Ammon's horn (tissue), 1 donor: ENCODE measurements at regions not wholly inside any gene's neighbourhood (a gene's known extent, or its start where the extent isn't known, plus 50 kb on each side); places are given as distances from the start of the nearest gene placed in this dataset.
"Not testable (repeated sequence)": the region's sequence is repeated elsewhere in the genome, so short reads cannot be mapped to it uniquely, and the experiment has no call there.

Source experiments
- DNase-seq: peaks from one replicate; pipeline ENCODE4 v3.0.0-alpha.2; 2016; ENCODE audit warnings: low spot score

DNA sequence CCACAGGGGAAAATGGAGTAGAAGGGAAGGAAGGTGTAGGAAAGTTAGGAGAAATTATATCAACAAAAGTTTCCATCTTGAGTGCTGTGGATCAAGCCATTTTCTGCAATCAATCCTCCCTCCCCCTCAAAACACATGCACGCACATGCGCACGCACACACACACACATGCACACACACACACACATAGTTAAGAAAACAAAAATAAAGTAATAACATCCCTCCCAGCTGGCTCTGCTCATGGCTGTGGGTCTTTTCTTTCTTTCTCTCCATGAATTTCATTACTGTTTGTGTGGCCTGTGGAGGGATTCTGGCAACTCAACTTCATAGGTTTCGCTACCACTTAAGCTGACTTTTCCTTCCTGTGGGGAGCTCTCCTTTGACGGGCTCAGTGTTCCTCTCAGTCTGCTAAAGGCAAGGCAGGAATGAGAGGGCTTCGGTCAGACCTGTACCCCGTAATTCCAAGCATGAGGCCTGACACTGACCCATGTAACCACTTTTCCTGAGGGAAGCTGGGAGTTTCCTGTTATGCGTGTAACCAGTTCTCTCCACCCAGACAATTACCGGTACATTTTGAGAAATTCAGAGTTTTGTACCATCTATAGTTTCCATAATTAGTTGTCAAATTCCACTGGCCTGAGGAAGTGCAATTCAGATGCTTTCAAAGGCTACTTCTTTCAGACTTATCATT lies 79.8 kb downstream of the ZNF92 start:
- DNase-seq = no peak

DNA sequence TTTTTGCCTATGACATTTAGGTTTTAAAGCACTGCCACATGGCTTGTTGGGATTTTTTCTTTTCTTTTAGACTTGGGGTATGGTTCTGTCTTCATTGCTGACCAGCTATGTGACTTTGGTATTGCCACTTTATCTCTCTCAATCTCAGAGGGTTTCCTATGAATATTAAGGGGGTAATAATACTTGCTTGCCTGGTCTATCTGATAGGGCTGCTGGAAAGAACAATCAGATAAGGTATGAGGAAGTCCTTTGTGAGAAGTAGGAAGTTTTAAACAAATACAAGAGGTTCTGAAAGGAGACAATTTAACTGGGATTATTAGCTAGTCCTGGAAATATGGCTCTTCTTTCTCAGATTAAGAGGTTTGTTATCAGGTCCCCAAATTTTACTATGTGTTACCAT lies 80.8 kb downstream of the ZNF92 start:
- no peak for DNase-seq

DNA sequence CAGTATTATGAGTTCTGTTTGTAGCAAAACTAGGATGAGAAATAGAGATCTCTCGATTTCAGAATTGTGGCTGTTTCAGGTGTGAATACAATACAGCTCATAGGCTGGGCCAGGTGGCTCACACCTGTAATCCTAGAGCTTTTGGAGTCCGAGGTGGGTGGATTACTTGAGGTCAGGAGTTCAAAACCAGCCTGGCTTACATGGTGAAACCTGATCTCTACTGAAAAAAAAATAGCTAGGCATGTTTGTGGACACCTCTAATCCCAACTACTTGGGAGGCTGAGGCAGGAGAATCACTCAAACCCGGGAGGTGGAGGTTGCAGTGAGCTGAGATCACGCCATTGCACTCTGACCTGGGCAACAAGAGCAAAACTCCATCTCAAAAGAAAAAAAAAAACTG lies 81.4 kb downstream of the ZNF92 start:
- DNase-seq = not testable (repeated sequence)

DNA sequence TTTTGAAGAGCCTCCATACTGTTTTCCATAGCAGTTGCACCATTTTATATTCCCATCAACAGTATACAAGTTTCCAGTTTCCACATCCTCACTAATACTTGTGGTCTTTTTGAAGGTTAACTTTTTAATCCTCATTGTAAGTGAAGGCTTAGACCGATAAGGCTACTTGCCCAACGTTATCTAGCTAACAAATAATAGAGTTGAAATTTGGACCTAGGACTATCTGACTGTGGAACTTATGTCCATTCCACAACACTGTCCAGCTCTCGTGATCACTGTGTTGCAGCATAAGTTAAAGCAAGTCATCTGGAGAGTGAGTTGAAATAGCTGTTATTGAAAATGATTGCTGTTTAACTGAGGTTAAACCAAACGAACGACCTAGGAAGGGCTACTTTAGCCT lies 84.0 kb downstream of the ZNF92 start:
- DNase-seq = no peak

DNA sequence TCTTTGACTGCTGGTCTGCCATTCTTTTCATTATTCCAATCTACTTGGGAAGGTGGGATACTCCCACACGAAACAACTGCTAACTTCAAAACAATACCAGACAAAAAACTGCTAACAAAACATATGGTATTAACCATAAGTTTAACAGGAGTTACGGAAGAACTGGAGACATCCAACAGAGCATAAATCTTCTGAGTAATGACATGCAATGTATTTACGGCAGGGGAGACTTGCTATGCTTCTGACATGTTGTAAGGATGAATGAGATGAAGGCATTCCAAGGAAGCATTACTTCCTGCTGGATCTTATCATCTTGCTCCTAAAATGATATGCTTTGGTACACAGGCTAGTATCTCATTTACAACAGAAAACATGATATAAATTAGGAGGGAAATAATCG lies 85.8 kb downstream of the ZNF92 start:
- no peak for DNase-seq

DNA sequence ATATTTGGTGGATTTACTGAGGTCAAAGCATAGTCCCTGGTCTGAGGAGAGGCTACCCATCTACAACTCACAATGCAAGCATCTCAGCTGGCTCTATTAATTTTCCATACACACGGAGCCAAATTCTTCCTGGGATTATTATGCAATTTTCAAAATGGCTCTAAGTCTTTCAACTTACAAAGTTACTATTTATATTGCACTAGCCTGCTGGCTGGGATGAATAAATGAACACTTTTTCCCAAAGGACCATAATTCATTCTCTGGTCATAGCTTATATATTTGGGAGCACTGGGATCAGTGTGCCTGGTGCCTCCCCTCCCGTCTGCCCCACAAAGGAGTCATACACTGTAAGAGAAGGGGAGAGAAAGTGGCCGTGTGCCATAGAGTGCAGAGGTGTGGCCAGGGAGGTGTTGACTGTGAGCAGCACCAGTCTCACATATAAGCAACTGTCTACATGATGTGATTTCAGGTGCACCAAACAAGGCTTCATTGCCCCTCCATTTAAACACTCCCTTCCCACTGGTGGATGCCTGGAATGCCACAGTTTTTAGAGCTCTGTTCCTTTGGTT lies 88.6 kb downstream of the ZNF92 start:
- DNase-seq = no peak

DNA sequence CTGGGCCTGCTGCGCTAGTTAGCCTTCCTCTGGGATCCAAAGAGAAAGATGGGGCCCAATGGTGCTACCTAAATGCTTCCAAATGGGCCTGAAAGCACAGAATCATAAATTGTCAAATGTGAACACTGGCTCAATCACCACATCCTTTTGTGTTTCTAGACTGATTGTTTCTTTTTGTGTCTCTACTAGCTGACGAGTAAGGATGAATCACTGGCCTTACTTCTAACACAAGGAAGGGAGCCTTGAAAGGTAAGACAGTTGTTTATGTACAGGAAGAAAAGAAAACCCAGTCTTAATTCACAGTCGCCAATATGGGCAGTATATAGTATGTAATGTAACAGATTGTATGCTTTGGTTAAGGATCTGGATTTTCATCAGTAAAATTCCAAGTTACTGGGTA lies 89.5 kb downstream of the ZNF92 start:
- DNase-seq = no peak

DNA sequence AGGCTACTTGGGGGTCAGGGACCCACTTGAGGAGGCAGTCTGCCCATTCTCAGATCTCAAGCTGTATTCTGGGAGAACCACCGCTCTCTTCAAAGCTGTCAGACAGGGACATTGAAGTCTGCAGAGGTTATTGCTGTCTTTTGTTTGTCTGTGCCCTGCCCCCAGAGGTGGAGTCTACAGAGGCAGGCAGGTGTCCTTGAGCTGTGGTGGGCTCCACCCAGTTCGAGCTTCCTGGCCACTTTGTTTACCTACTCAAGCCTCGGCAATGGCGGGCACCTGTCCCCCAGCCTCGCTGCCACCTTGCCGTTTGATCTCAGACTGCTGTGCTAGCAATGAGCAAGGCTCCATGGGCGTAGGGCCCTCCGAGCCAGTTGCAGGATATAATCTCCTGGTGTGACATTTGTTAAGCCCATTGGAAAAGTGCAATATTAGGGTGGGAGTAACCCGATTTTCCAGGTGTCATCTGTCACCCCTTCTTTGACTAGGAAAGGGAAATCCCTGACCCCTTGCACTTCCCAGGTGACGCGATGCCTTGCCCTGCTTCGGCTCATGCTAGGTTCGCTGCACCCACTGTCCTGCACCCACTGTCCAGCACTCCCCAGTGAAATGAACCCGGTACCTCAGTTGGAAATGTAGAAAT lies 96.4 kb downstream of the ZNF92 start:
- not testable (repeated sequence) for DNase-seq

DNA sequence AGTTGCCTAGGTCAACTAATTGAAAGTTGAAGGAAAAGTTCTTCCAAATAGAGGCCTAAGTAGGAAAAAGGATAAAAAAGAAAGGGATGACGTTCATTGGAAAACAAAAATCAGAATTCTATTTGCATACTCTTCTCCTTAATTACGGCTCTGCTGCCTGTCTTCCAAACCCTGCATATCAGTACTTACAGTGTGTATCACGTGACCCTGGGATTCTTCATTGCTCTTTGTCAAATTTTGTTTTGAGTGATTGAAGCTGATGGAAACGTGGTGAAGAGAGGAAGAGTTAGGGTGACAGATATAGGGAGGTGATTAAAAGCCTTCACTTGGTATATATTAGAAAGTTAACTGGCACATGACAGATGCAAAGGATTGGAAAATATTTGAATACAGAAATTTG lies 97.9 kb downstream of the ZNF92 start:
- DNase-seq = no peak

DNA sequence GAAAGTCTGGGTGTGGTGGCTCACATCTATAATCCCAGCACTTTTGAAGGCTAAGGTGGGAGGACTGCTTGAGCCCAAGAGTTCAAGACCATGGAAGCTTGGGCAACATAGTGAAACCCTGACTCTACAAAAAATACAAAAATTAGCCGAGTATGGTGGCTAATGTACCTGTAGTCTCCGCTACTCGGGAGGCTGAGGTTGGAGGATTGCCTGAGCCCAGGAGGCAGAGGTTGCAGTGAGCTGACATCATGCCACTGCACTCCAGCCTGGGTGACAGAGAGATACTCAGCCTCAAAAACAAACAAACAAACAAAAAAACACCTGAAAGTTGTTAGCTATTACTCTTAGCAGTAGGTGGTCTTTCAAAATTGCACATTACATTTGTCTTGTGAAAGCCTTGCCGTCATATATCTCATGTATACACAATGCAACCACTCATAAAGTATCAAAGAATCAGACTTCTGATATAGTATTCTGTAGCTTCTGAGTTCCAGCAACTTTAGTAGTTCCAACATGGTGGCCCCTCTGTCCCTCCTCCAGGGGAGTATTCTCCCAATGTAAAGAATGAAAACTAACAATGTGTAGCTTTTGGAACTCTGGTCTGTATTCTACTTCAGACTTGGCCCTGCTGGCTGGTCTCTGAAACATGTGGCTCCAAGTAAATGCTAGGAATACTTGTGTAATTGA lies 101.5 kb downstream of the ZNF92 start:
- no peak for DNase-seq

DNA sequence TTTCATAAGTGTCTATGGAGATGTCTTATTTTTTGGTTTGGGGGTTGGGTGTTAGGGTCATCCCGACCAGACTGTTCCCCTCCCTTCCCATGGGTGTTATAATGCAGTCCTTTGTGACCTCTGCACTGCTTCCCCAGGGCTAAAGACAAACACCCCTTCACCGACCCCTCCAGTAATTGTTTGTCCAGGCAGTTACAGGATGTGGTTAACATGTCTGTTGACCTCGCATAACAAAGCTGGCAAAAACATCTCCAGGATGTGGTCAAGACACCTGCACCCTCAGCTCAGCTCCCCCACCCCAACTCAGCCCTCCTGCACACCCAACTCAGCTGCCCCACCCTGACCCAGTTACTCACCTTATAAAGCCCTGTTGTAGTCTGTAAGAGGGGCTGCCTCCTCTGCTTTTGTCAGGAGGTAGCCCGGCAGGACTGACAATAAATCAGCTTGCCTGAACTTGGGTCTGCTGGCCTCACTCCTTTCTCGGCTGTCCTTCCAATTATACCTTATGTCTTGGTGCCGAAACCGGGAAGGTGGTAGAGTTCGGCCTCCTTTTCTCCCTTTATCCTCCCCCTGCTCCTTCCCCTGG lies 102.2 kb downstream of the ZNF92 start:
- DNase-seq = no peak

DNA sequence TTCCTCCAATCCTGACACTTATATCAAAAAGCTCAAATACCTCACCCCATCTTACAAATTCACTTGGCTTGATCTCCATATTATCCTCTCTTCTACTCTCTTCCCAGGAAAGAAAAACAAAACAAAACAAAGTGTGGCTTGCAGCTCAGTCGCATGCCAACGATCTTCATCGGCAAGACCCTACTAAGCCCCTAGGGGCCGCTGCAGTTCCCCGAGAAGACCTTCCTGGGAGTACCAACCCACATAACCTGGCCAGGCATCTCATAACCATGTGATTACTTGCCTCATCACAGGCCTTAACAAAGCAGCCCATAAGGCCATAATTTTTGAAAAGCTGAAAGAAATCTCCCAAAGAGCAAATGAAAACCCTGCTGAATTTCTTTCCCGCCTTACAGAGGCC lies 103.7 kb downstream of the ZNF92 start:
- DNase-seq = no peak

DNA sequence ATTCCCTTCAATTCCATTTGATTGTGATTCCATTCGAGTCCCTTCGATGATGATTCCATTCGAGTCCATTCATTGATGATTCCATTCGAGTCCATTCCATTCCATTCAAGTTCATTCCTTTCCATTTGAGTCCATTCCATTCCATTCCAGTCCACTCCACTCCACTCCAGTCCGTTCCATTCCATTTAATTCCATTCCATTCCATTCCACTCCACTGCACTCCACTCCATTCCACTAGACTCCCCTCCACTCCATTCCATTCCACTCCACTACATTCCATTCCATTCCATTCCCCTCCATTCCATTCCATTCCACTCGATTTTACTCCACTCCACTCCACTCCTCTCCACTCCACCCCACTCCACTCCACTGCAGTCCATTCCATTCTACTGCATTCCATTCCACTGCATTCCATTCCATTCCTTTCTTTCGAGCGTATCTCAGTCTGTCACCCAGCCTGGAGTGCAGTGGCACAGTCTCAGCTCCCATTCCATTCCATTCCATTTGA lies 115.7 kb downstream of the ZNF92 start:
- DNase-seq = no peak

DNA sequence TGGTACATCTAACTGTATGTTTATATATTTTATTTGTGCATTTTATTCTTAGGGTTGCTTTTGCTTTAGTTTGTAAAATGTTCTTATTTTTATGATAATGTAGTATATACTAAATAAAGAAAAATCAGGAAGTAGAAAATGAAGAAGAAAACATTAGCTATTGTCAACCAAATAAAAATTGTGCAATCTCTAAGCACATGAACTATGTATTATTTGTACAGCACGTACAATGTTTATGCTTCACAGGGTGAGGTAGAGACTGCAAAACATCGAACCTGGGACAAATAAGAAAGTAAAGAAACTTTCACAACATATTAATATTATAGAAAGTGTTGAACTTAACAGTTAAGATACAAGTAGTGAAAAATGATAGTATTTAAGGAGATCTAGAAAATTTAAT lies 123.0 kb downstream of the ZNF92 start:
- not testable (repeated sequence) for DNase-seq

DNA sequence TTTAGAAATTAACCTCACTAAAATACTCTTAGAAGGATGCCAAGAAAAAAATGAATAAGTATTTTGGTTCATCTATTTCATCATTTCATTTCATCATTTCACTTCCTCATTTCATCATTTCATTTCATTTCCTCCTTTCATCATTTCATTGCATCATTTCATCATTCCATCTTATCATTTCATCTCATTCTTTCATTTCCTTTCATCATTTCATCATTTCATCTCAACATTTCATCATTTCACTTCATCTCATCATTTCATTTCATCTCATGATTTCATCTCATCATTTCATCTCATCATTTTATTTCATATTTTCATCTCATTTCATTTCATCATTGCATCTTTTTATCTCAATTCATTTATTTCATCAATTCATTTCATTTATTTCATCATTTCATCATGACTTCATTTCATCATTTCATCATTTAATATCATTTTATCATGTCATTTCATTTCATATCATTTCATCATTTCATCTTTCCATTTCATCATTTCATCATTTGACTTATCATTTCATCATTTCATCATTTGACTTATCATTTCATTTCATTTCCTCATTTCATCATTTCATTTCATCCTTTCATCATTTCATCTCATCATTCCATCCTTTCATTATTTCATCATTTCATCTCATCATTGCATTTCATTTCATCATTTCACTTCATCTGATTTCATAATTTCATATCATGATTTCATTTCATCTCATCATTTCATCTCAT lies 129.9 kb downstream of the ZNF92 start:
- DNase-seq = no peak

DNA sequence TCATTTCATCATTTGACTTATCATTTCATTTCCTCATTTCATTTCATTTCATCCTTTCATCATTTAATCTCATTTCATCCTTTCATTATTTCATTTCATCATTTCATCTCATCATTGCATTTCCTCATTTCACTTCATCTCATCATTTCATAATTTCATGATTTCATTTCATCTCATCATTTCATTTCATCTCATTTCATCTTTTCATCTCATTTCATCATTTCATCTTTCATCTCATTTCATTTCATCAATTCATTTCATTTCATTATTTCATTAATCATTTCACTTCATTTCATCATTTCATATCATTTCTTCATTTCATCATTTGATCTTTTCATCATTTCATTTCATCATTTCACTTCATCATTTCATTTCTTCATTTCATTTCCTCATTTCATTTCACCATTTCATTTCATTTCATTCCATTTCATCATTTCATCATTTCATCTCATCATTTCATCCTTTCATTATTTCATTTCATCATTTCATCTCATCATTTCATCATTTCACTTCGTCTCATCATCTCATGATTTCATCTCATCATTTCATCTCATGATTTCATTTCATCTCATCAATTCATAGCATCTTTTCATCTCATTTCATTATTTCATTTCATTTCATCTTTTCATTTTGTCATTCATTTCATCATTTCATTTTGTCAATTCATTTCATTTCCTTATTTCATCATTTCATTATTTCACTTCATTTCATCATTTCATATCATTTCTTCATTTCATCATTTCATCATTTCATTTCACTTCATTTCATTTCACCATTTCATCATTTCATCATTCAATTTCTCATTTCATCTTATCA lies 131.1 kb downstream of the ZNF92 start:
- not testable (repeated sequence) for DNase-seq

DNA sequence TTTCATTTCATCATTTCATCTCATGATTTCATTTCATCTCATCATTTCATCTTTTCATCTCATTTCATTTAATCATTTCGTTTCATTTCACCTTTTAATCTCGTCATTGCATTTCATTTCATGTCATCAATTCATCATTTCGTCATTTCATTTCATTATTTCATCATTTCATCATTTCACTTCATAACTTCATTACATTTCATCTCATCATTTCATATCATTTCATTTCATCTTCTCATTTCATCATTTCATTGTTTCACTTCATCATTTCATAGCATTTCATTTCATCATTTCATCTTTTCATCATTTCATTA lies 131.6 kb downstream of the ZNF92 start:
- not testable (repeated sequence) for DNase-seq

DNA sequence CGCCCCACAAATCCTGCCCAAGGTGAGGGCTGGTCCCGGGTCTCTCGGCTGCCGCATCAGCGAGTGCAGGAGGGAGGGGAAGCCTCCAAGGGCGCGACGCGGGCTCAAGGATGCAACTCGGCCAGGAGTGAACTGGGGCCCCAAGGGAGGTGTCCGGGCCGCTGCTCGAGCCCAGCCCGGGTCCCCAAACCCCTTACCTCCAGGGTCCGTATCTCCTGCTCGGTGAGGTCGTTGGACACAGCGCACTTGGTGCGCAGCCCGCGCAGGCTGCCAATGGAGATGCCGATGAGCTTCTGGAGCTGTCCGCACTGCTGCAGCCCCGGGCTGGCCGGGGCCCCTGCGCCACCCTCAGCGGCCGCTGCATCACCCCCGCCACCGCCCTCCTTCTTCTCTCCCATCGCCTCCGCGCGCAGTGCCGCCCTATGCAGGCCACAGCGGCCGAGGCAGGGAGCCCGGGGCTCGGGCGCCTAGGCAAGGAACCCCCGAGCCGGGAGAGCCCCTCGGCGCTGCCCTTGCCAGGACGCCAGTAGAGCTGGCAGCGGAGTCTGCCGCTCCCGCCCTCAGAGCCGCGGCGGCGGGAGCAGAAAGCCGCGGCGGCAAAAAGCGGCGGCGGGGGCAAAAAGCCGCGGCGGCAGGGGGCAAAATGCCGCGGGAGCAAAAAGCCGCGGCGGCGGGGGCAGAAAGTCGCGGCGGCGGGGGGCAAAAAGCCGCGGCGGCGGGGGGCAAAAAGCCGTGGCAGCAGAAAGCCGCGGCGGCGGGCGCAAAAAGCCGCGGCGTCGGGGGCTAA lies 135.1 kb downstream of the ZNF92 start:
- DNase-seq = not testable (repeated sequence)

DNA sequence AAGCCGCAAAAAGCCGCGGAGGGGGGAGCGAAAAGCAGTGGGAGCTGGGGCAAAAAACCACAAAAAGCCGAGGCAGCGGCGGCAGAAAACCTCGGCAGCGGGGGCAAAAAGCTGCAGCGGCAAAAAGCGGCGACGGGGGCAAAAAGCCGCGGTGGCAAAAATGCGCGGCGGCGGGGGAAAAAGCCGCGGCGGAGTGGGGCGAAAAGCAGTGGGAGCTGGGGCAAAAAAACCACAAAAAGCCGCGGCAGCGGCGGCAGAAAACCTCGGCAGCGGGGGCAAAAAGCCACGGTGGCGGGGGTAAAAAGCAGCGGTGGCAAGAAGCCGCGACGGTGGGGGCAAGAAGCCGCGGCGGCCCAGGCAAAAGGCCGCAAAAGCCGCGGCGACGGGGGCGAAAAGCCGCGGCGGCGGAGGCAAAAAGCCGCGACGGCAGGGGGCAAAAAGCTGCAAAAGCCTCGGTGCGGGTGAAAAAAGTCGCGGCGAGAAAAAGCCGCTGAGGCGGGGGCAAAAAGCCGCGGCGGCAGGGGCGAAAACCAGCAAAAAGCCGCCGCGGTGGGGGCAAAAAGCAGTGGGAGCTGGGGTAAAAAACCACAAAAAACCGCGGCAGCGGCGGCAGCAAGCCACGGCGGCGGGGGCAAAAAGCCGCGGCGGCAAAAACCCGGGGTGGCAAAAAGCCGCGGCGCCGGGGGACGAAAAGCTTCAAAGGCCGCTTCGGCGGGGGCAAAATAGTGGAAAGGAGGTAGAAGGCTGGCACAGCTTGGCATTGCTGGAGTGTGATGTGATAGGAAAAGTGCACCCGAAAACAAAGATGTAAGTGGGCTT lies 135.9 kb downstream of the ZNF92 start:
- DNase-seq = no peak
